GM19468 (cell line): ENCODE measurements at regions not wholly inside any gene's neighbourhood (a gene's known extent, or its start where the extent isn't known, plus 50 kb on each side); places are given as distances from the start of the nearest gene placed in this dataset.
A peak's percentile ranks its signal among the peaks of the same experiment; 100 is the strongest.
"Not testable (repeated sequence)": the region's sequence is repeated elsewhere in the genome, so short reads cannot be mapped to it uniquely, and the experiment has no call there.

Experiments
- ATAC-seq: cut with Tn5 transposase; IDR thresholded peaks from one replicate; pipeline ENCODE4 v1.9.1; 2021; ENCODE audit warnings: mild to moderate bottlenecking, moderate library complexity, moderate number of reproducible peaks; ENCODE audit not compliant: unreplicated experiment; ENCODE audit errors: extremely low read depth

DNA sequence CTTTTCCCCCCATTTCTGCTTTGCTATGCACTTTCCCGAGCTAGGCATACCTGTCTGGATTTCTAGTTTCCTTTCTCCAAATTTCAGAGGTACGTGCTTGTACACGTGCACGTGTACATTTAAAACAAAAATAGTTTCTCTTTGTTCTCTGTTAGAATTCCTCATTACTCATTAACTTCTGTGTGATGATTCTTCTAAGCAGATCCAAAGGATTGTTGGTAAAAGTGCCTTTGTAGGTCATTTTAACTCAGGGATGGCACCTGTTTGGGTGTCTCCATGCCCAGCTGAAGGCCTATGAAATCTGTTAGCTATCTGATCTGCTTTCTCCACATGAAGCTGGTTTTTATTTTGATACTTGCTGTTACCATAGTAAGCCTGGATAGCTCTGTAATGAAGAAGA is 264.3 kb downstream of the LPIN1 start:
- ATAC-seq = no peak

GRCh38 chr2:12014088-12014960 is 267.9 kb downstream of the LPIN1 start:
- no peak for ATAC-seq

DNA sequence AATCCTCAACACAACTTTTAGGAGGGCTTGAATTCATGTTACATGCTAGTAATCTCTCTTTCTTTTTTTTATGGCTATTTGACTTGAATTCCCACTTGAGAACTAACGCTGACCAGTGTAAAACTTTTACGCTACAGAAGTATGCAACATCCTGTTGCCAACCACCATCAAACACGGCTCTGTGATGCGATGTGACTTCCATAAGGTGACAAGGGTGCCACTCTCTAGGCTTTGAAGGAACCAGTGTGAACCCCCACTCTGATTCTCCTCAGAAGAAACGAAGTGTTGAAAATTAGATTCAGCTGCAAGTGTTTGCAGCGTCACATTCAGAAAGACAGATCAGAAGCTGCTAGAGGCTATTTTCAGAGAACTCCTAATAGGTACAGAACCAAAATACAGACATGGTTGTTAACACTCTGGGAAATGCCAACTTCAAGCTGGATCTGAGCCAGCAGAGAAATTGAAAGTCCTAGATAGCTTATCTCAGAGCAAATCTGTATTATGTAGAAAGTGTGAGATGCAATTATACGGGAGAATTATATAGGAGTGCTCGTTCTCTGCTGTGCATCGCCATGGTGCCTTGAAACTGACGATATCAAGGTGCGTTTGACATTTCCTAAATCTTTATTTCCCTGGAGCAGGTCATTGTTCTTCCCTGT is 271.2 kb downstream of the LPIN1 start:
- no peak for ATAC-seq

- ATAC-seq = not testable (repeated sequence)
These were observed 272.3 kb downstream of the LPIN1 start for GRCh38 chr2:12018726-12019125.

- no peak for ATAC-seq
These were observed 274.5 kb downstream of the LPIN1 start for GRCh38 chr2:12020833-12021469.

- ATAC-seq = not testable (repeated sequence)
These were observed 277.9 kb downstream of the LPIN1 start for GRCh38 chr2:12024197-12024907.

- ATAC-seq = no peak
These were observed 280.7 kb downstream of the LPIN1 start for GRCh38 chr2:12027136-12027535.

DNA sequence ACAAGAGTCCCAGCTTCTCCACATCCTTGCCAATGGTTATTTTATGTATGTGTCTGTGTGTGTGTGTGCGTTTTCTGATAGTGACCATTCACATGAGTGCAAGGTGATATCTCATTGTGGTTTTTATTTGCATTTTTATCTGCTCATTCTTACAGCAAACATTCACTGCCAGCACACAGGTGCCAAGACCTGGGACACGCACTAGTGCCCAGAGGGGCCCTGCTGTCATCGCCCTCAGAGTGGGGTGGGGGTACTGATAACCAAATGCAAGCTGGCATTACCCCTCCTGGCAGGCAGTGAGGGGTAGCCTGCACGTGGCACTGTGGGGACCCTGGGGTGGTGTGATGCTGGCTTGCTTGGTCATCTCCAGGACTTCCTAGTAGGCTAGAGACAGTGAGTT is 285.4 kb downstream of the LPIN1 start:
- no peak for ATAC-seq

GRCh38 chr2:12032398-12032797 is 286.0 kb downstream of the LPIN1 start:
- ATAC-seq = no peak

- no peak for ATAC-seq
These were observed 286.5 kb downstream of the LPIN1 start for GRCh38 chr2:12032975-12033374.

- ATAC-seq = no peak
These were observed 287.1 kb downstream of the LPIN1 start for GRCh38 chr2:12033494-12033893.

DNA sequence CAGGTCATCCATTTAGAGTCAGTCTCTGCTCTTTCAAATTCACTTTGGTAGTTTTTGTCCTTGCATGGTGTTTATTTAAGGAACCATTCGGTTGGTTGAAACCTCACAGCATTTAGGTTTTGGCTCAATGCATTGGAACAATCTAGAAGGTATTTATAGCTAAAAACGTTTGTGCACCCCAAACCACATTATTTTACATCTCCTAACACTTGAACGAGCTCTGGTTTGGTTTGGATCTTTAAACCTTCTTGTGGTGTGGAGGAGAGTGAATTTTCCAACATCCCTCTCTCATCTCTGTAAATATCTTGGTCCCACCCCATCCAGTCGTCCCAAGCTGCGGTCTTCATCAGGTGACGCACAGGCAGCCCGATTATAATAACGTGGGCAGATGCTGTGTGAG is 287.9 kb downstream of the LPIN1 start:
- ATAC-seq = no peak

- ATAC-seq = no peak
These were observed 288.7 kb downstream of the LPIN1 start for GRCh38 chr2:12035029-12035720.

GRCh38 chr2:12035956-12036639 is 289.7 kb downstream of the LPIN1 start:
- ATAC-seq = no peak

GRCh38 chr2:12036640-12036983 is 290.2 kb downstream of the LPIN1 start:
- ATAC-seq = no peak

GRCh38 chr2:12037301-12037700 is 290.9 kb downstream of the LPIN1 start:
- no peak for ATAC-seq

GRCh38 chr2:12041236-12041635 is 294.8 kb downstream of the LPIN1 start:
- ATAC-seq = no peak

DNA sequence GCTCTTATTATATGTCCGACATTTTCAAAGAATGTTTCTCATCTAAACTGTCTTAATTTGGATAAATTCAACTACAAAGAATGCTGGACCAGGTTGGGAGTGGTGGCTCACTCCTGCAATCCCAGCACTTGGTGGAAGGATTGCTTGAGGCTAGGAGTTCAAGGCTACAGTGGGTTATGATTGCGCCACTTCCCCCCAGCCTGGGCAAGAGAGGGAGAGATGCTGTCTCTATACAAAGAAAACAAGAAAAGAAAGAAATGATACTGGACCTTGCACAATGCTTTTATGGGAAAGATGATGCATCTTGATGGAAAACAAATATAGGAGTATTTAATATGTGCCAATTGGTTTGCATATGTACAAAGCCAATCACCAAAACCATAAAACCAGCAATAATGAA is 296.7 kb downstream of the LPIN1 start:
- no peak for ATAC-seq

DNA sequence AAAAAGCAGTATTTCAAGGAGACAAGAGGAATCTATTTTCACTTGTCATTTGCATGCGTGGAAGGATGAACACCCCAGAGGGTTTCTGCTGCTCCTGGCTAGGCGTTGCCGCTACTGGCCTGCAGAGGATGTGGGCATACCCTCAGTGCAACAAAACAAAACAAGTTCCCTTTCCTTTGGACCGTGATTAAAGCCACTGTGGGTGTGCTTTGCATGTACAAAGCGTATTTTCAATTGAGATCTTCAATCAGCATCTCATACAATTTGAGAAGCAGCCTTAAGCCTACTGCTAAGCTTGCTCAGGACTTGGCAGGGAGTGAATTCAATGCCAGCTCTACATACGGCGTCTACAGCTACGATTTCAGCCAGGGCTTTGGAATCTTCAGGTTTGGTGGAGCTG is 298.4 kb downstream of the LPIN1 start:
- peak; percentile 28 for ATAC-seq
